ENCODE measurements at regions not wholly inside any gene's neighbourhood (a gene's known extent, or its start where the extent isn't known, plus 50 kb on each side); places are given as distances from the start of the nearest gene placed in this dataset.
"Not testable (repeated sequence)": the region's sequence is repeated elsewhere in the genome, so short reads cannot be mapped to it uniquely, and the experiment has no call there.

- H3K79me2 ChIP-seq (ENCODE audit: low read length): no peaks in the 10 kb centered on the region
Observed at GRCh38 chrX:44775726-44776125, 68.1 kb upstream of the DUSP21 start.

GRCh38 chrX:44774066-44774465 is 69.8 kb upstream of the DUSP21 start:
- not testable (repeated sequence) for H3K9me3 ChIP-seq (replicated peaks; ENCODE audit: insufficient read depth, low read length); H3K27ac ChIP-seq (ENCODE audit: low read length); H4K20me1 ChIP-seq (ENCODE audit: insufficient read depth, low read length); H3K27me3 ChIP-seq (replicated peaks; ENCODE audit: insufficient read depth, low read length); H2AFZ ChIP-seq (ENCODE audit: low read length); H3K9me2 ChIP-seq (replicated peaks; ENCODE audit: insufficient read depth, low read length); H3K9ac ChIP-seq (ENCODE audit: low read length); DNase-seq; H3K36me3 ChIP-seq (replicated peaks; ENCODE audit: insufficient read depth, low read length); H3F3A ChIP-seq (ENCODE audit: insufficient read depth, low read length); H3K4me3 ChIP-seq (ENCODE audit: low read length); H3K4me1 ChIP-seq (ENCODE audit: low read length); H3K4me2 ChIP-seq (ENCODE audit: low read depth, low read length); H3K79me2 ChIP-seq (ENCODE audit: low read length)

More at GRCh38 chrX:44775726-44776125, 68.1 kb upstream of the DUSP21 start:
- H2AFZ ChIP-seq (ENCODE audit: low read length): no peak overlapping the region
- no peak for TF ChIP-seq EZH2phosphoT487 (IDR thresholded peaks at IDR 0.05; ENCODE audit: low read length)
- no peak for TF ChIP-seq EZH2 (optimal IDR thresholded peaks at IDR 0.05; ENCODE audit: low read depth, low read length)
- TF ChIP-seq CTCF (IDR thresholded peaks at IDR 0.05; ENCODE audit: low read length): no peak
- no peaks in the 10 kb centered on the region for H3K4me1 ChIP-seq (ENCODE audit: low read length)
- DNase-seq: no peak
- no peaks in the 10 kb centered on the region for H4K20me1 ChIP-seq (ENCODE audit: insufficient read depth, low read length)
- H3K9me3 ChIP-seq (replicated peaks; ENCODE audit: insufficient read depth, low read length): no peaks in the 10 kb centered on the region
- H3K4me3 ChIP-seq (ENCODE audit: low read length): no peak overlapping the region
- H3K27ac ChIP-seq (ENCODE audit: low read length): no peak overlapping the region
- H3K4me2 ChIP-seq (ENCODE audit: low read depth, low read length): no peak overlapping the region
- no peaks in the 10 kb centered on the region for H3F3A ChIP-seq (ENCODE audit: insufficient read depth, low read length)
- H3K9ac ChIP-seq (ENCODE audit: low read length): no peak overlapping the region
- H3K27me3 ChIP-seq (replicated peaks; ENCODE audit: insufficient read depth, low read length): no peaks in the 10 kb centered on the region
- no peaks in the 10 kb centered on the region for H3K9me2 ChIP-seq (replicated peaks; ENCODE audit: insufficient read depth, low read length)
- no peaks in the 10 kb centered on the region for H3K36me3 ChIP-seq (replicated peaks; ENCODE audit: insufficient read depth, low read length)

- Histone ChIP-seq H3K9me2 (replicated peaks; ENCODE audit: insufficient read depth, low read length) (no peaks in the 10 kb centered on the region), H3K9ac (ENCODE audit: low read length) (no peak overlapping the region), H3K9me3 (replicated peaks; ENCODE audit: insufficient read depth, low read length) (no peaks in the 10 kb centered on the region), H3F3A (ENCODE audit: insufficient read depth, low read length) (no peaks in the 10 kb centered on the region), H4K20me1 (ENCODE audit: insufficient read depth, low read length) (no peaks in the 10 kb centered on the region), H3K4me2 (ENCODE audit: low read depth, low read length) (no peak overlapping the region), H3K27me3 (replicated peaks; ENCODE audit: insufficient read depth, low read length) (no peaks in the 10 kb centered on the region), H3K4me3 (ENCODE audit: low read length) (no peak overlapping the region), H3K79me2 (ENCODE audit: low read length) (no peaks in the 10 kb centered on the region), H2AFZ (ENCODE audit: low read length) (no peak overlapping the region), H3K4me1 (ENCODE audit: low read length) (no peaks in the 10 kb centered on the region), H3K36me3 (replicated peaks; ENCODE audit: insufficient read depth, low read length) (no peaks in the 10 kb centered on the region), H3K27ac (ENCODE audit: low read length) (no peak overlapping the region)
- no peak for DNase-seq
- TF ChIP-seq EZH2phosphoT487 (IDR thresholded peaks at IDR 0.05; ENCODE audit: low read length) (no peak), CTCF (IDR thresholded peaks at IDR 0.05; ENCODE audit: low read length) (no peak), EZH2 (optimal IDR thresholded peaks at IDR 0.05; ENCODE audit: low read depth, low read length) (no peak)
Observed at GRCh38 chrX:44770121-44770520, 73.7 kb upstream of the DUSP21 start.

GRCh38 chrX:44767308-44767707 is 76.5 kb upstream of the DUSP21 start:
- no peak overlapping the region for H3K27ac ChIP-seq (ENCODE audit: low read length)
- no peak for DNase-seq
- H3K27me3 ChIP-seq (replicated peaks; ENCODE audit: insufficient read depth, low read length): no peaks in the 10 kb centered on the region
- H3K9me2 ChIP-seq (replicated peaks; ENCODE audit: insufficient read depth, low read length): no peaks in the 10 kb centered on the region
- no peaks in the 10 kb centered on the region for H4K20me1 ChIP-seq (ENCODE audit: insufficient read depth, low read length)
- H3K79me2 ChIP-seq (ENCODE audit: low read length): no peaks in the 10 kb centered on the region
- H2AFZ ChIP-seq (ENCODE audit: low read length): no peak overlapping the region
- no peaks in the 10 kb centered on the region for H3K36me3 ChIP-seq (replicated peaks; ENCODE audit: insufficient read depth, low read length)
- no peaks in the 10 kb centered on the region for H3K9me3 ChIP-seq (replicated peaks; ENCODE audit: insufficient read depth, low read length)
- H3K9ac ChIP-seq (ENCODE audit: low read length): no peak overlapping the region
- no peak overlapping the region for H3K4me2 ChIP-seq (ENCODE audit: low read depth, low read length)
- no peak overlapping the region for H3K4me3 ChIP-seq (ENCODE audit: low read length)
- no peak for TF ChIP-seq EZH2phosphoT487 (IDR thresholded peaks at IDR 0.05; ENCODE audit: low read length)
- TF ChIP-seq CTCF (IDR thresholded peaks at IDR 0.05; ENCODE audit: low read length): no peak
- no peaks in the 10 kb centered on the region for H3F3A ChIP-seq (ENCODE audit: insufficient read depth, low read length)
- H3K4me1 ChIP-seq (ENCODE audit: low read length): no peaks in the 10 kb centered on the region
